ENCODE measurements at regions not wholly inside any gene's neighbourhood (a gene's known extent, or its start where the extent isn't known, plus 50 kb on each side); places are given as distances from the start of the nearest gene placed in this dataset.
A peak's percentile ranks its signal among the peaks of the same experiment; 100 is the strongest.

DNA sequence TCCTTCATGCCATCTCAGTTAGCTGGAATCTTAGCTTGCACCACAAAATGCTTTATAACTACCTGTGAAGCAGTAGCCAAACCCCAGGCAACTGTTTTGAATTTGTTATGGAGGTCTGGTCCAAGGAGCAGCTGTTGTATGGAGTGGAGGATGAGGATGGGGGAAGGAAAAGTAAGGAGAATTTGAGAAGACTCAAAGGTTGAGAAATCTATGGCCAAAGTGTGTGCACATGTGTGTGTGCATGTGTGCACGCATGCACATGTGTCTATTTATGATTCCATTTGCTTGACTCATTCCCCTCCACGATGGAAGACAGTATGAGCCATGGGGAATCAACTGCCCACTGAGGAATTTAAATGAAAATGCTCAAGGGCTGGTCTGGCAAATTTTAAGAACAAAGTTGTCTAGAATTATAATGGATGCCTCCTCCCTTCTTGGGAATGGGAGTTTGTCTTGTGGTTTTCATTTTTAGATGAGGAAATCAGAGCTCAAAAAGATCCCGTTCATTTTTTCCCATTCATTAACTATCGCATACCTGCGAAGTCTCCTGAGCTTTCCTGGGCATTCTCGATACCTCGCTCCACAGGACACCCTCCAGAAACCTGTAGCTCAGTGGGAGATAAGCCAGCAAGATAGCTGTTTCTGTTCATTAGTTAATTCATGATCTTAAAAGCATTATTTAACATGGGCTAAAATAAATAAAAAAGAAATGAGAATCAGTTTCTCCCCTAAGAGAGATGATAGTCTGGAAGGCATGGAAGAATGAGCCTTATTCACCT lies 152.3 kb upstream of the NEDD9 start:
- no peak overlapping the region for H3K4me3 ChIP-seq (ENCODE audit: low read length)
- peak; percentile 95 for DNase-seq (ENCODE audit: low read depth)
- TF ChIP-seq, protein P1, sequence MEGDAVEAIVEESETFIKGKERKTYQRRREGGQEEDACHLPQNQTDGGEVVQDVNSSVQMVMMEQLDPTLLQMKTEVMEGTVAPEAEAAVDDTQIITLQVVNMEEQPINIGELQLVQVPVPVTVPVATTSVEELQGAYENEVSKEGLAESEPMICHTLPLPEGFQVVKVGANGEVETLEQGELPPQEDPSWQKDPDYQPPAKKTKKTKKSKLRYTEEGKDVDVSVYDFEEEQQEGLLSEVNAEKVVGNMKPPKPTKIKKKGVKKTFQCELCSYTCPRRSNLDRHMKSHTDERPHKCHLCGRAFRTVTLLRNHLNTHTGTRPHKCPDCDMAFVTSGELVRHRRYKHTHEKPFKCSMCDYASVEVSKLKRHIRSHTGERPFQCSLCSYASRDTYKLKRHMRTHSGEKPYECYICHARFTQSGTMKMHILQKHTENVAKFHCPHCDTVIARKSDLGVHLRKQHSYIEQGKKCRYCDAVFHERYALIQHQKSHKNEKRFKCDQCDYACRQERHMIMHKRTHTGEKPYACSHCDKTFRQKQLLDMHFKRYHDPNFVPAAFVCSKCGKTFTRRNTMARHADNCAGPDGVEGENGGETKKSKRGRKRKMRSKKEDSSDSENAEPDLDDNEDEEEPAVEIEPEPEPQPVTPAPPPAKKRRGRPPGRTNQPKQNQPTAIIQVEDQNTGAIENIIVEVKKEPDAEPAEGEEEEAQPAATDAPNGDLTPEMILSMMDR (conservative IDR thresholded peaks at IDR 0.05; ENCODE audit: low read length) = no peak

GRCh38 chr6:11381801-11382513 lies 149.5 kb upstream of the NEDD9 start:
- H3K4me3 ChIP-seq (ENCODE audit: low read length) = no peak overlapping the region
- TF ChIP-seq, protein P1 (conservative IDR thresholded peaks at IDR 0.05; ENCODE audit: low read length) = no peak
- DNase-seq (ENCODE audit: low read depth) = no peak

DNA sequence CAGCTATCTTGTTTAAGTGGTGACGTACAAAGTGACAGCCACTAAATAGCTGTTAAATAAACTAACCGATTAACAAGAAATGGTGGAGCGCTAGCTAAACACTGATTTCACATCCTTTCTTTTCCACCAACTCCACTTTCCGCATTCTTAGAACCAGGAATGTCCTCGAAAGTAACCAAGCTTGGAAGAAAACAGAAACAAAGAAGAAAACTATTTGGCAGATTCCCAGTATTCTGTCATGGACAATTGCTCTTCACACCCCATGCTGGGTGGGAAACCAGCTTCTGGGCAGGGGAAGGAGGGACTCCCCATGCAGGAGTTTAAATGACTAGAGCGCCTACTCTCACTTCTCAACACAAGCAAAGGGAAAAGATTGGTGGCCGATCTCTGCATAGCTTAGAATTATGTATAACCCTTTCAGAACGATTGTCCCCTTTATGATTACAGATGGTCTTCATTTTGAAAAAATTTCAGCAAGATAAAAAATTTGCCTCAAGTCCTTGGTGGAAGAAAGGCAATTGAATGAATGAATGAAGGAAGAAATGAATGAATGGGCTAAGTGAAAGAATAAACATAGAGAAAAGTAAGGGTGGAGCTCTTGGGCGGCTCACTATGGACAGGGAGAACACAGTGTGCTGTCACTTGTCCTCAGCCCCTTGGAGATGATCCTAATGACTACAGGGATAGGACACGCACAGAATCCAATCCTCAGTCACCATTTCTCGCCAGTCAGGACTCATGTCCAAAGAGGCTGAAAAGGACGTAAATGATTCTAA lies 148.7 kb upstream of the NEDD9 start:
- DNase-seq (ENCODE audit: low read depth) = no peak
- no peak overlapping the region for H3K4me3 ChIP-seq (ENCODE audit: low read length)
- TF ChIP-seq, protein P1 (conservative IDR thresholded peaks at IDR 0.05; ENCODE audit: low read length) = no peak

GRCh38 chr6:11380549-11380948 lies 148.1 kb upstream of the NEDD9 start:
- no peak overlapping the region for H3K4me3 ChIP-seq (ENCODE audit: low read length)
- TF ChIP-seq, protein P1 (conservative IDR thresholded peaks at IDR 0.05; ENCODE audit: low read length) = no peak
- DNase-seq (ENCODE audit: low read depth) = no peak

DNA sequence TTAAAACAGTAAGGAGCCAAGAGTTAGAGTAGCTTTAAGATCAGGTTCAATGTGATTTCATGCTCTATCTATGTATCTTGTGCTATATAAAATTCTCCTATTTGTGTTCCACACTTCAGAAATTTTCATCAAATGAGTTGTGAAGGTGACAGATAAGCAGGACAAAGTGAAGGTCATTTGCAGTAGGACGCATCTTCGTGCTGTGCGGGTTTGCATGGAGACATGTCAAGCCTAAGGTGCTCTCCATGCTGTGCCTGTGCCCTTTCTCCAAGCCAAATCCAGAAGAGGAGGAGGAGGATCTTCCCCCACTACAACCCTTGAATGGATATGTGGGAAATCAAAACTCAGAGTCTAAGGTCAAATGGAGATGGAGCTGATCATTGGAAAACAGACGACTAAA lies 147.3 kb upstream of the NEDD9 start:
- TF ChIP-seq, protein P1 (conservative IDR thresholded peaks at IDR 0.05; ENCODE audit: low read length) = no peak
- no peak overlapping the region for H3K4me3 ChIP-seq (ENCODE audit: low read length)
- DNase-seq (ENCODE audit: low read depth) = no peak

GRCh38 chr6:11378639-11379038 lies 146.2 kb upstream of the NEDD9 start:
- no peak for DNase-seq (ENCODE audit: low read depth)
- no peak overlapping the region for H3K4me3 ChIP-seq (ENCODE audit: low read length)
- TF ChIP-seq, protein P1 (conservative IDR thresholded peaks at IDR 0.05; ENCODE audit: low read length) = no peak
